CD4-positive, alpha-beta T cell treated with Interleukin-15 for 4 hours (primary cell): ENCODE measurements at regions not wholly inside any gene's neighbourhood (a gene's known extent, or its start where the extent isn't known, plus 50 kb on each side); places are given as distances from the start of the nearest gene placed in this dataset.

Experiments
- DNase-seq: peaks from one replicate; pipeline ENCODE4 v3.0.0-alpha.2; 2020; ENCODE audit warnings: low spot score

GRCh38 chr2:47265158-47265557 is 88.8 kb upstream of the CALM2 start:
- no peak for DNase-seq

GRCh38 chr2:47264686-47265085 is 88.4 kb upstream of the CALM2 start:
- no peak for DNase-seq

- DNase-seq, result no peak
Measured at GRCh38 chr2:47264143-47264542, 87.8 kb upstream of the CALM2 start.

- DNase-seq, result no peak
Measured at GRCh38 chr2:47262657-47263056, 86.3 kb upstream of the CALM2 start.

- DNase-seq, result no peak
Measured at GRCh38 chr2:47260971-47261370, 84.7 kb upstream of the CALM2 start.

- no peak for DNase-seq
Measured at GRCh38 chr2:47259829-47260228, 83.5 kb upstream of the CALM2 start.

GRCh38 chr2:47257946-47258348 is 81.6 kb upstream of the CALM2 start:
- DNase-seq, result no peak

- DNase-seq, result no peak
Measured at GRCh38 chr2:47256416-47257087, 80.2 kb upstream of the CALM2 start.

- no peak for DNase-seq
Measured at GRCh38 chr2:47255794-47256193, 79.5 kb upstream of the CALM2 start.

GRCh38 chr2:47254464-47254863 is 78.2 kb upstream of the CALM2 start:
- no peak for DNase-seq

GRCh38 chr2:47253447-47253846 is 77.1 kb upstream of the CALM2 start:
- DNase-seq, result no peak

- DNase-seq, result no peak
Measured at GRCh38 chr2:47251404-47251675, 75.0 kb upstream of the CALM2 start.

GRCh38 chr2:47250586-47251403 is 74.5 kb upstream of the CALM2 start:
- no peak for DNase-seq

- DNase-seq, result no peak
Measured at GRCh38 chr2:47249931-47250330, 73.6 kb upstream of the CALM2 start.

GRCh38 chr2:47249157-47249900 is 73.0 kb upstream of the CALM2 start:
- no peak for DNase-seq

GRCh38 chr2:47243596-47244323 is 67.4 kb upstream of the CALM2 start:
- no peak for DNase-seq

GRCh38 chr2:47241715-47242114 is 65.4 kb upstream of the CALM2 start:
- DNase-seq, result no peak

- no peak for DNase-seq
Measured at GRCh38 chr2:47239119-47239969, 63.0 kb upstream of the CALM2 start.

GRCh38 chr2:47238638-47239037 is 62.3 kb upstream of the CALM2 start:
- DNase-seq, result no peak

- no peak for DNase-seq
Measured at GRCh38 chr2:47237375-47238334, 61.3 kb upstream of the CALM2 start.
